ENCODE measurements at regions not wholly inside any gene's neighbourhood (a gene's known extent, or its start where the extent isn't known, plus 50 kb on each side); places are given as distances from the start of the nearest gene placed in this dataset.

GRCh38 chr7:41323806-41324205, 379.1 kb downstream of the INHBA start:
- H2BK120ac ChIP-seq (ENCODE audit: low read depth, low read length, poor library complexity, severe bottlenecking): no peak overlapping the region
- H3K27ac ChIP-seq (ENCODE audit: insufficient read length, low read depth, low read length): no peak overlapping the region
- TF ChIP-seq CTCF (conservative IDR thresholded peaks at IDR 0.05): no peak
- H4K20me1 ChIP-seq (ENCODE audit: control insufficient read depth, insufficient read depth, insufficient read length): no peaks in the 10 kb centered on the region
- H3K79me2 ChIP-seq (ENCODE audit: insufficient read depth, low read length): no peaks in the 10 kb centered on the region
- no peak overlapping the region for H2BK15ac ChIP-seq (ENCODE audit: low read depth, low read length)
- H3K9me3 ChIP-seq (ENCODE audit: control insufficient read depth, low read depth, low read length): no peaks in the 10 kb centered on the region
- H2BK5ac ChIP-seq (ENCODE audit: insufficient read length, low read length): no peak overlapping the region
- WGBS (ENCODE audit: extremely low coverage, insufficient read length, low lambda C conversion rate): no CpG with 5 or more reads among the region's 3 CpGs
- H2BK12ac ChIP-seq (ENCODE audit: insufficient read length, low read depth, low read length): no peak overlapping the region
- peak overlapping the region in 1 of 3 experiments; percentile 31; a peak in 1 of 7 replicates for H3K27ac Mint-ChIP-seq
- no peaks in the 10 kb centered on the region for H3K79me1 ChIP-seq (ENCODE audit: insufficient read depth, low read depth, low read length, poor library complexity, severe bottlenecking)
- H2AK5ac ChIP-seq (ENCODE audit: insufficient read length, low read length): no peak overlapping the region
- no peak overlapping the region for H3K14ac ChIP-seq (ENCODE audit: insufficient read depth, low read length)
- H3K27me3 Mint-ChIP-seq (ENCODE audit: low read depth): no peaks in the 10 kb centered on the region; the same call in 1 of the 2 replicates
- H4K91ac ChIP-seq (ENCODE audit: insufficient read length, low read depth, low read length): no peak overlapping the region
- peaks cover 0 to 2% of the 10 kb centered on the region in 2 experiments; a peak in 1 of 5 replicates for H3K9me3 Mint-ChIP-seq
- no peaks in the 10 kb centered on the region; a peak in 1 of 4 replicates for H3K4me1 Mint-ChIP-seq
- H3K56ac ChIP-seq (ENCODE audit: insufficient read length, low read depth, low read length): no peak overlapping the region
- no peak for DNase-seq
- no peak overlapping the region for H3K18ac ChIP-seq (ENCODE audit: insufficient read length, low read depth, low read length)
- H3K4me3 Mint-ChIP-seq: no peak overlapping the region
- no peak overlapping the region for H4K5ac ChIP-seq (ENCODE audit: insufficient read length, low read depth, low read length)
- H2BK20ac ChIP-seq (ENCODE audit: low read depth, low read length, poor library complexity, severe bottlenecking): no peak overlapping the region
- no peak overlapping the region for H3K4me2 ChIP-seq (ENCODE audit: insufficient read depth, insufficient read length, low read length)
- no peak overlapping the region for H3K4ac ChIP-seq (ENCODE audit: low read depth, low read length)
- H3T11ph ChIP-seq (ENCODE audit: low read length): no peak overlapping the region
- H4K8ac ChIP-seq (replicated peaks; ENCODE audit: insufficient read length, low read depth, low read length): no peak overlapping the region
- H3K9ac ChIP-seq (ENCODE audit: extremely low read depth, insufficient read length, low read length): no peak overlapping the region
- H2AFZ ChIP-seq (ENCODE audit: low read length): no peak overlapping the region
- H3K36me3 Mint-ChIP-seq (ENCODE audit: insufficient read depth in 1 of 3, low read depth in 3 of 3): 0 out of 7 replicates have a peak, but pooled peaks cover 0 to 3% (median 0%) of the 10 kb centered on the region in 3 experiments
- H3K27me3 ChIP-seq (ENCODE audit: insufficient read depth, low read length): no peaks in the 10 kb centered on the region
- no peak overlapping the region for H3K23ac ChIP-seq (ENCODE audit: insufficient read length, low read depth, low read length)
- no peaks in the 10 kb centered on the region for H3K4me1 ChIP-seq (ENCODE audit: insufficient read depth, low read length)
- no peaks in the 10 kb centered on the region for H3K23me2 ChIP-seq (ENCODE audit: insufficient read length, low read depth, low read length, poor library complexity, severe bottlenecking)

Data from H9 (cell line).